Thyroid gland (tissue), 4 donors: ENCODE measurements at regions not wholly inside any gene's neighbourhood (a gene's known extent, or its start where the extent isn't known, plus 50 kb on each side); places are given as distances from the start of the nearest gene placed in this dataset.

ENCODE experiments used
- DNase-seq, 2 donors: peaks; one replicate each; pipeline ENCODE4 v3.0.0-alpha.2; 2019
- H3K27ac ChIP-seq, 3 donors: fragments of 200-600 bp; sonication (generic); 1 replicate in 2 of 3; 2 replicates in 1 of 3; pipeline ENCODE4 v1.5.1; 2016 to 2019; ENCODE audit warnings: mild to moderate bottlenecking in 1 of 3, moderate library complexity in 1 of 3
- H3K27me3 ChIP-seq: fragments of 200-600 bp; sonication (generic); one replicate; pipeline ENCODE4 v1.5.1; 2019
- H3K36me3 ChIP-seq, 2 donors: fragments of 200-600 bp; sonication (generic); one replicate each; pipeline ENCODE4 v1.5.1; 2016 to 2019
- H3K4me1 ChIP-seq, 2 donors: fragments of 200-600 bp; sonication (generic); one replicate each; pipeline ENCODE4 v1.5.1; 2017 to 2019
- H3K4me3 ChIP-seq, 3 donors: fragments of 200-600 bp; sonication (generic); replicated peaks in 1 of 3; 1 replicate in 2 of 3; 2 replicates in 1 of 3; pipeline ENCODE4 v1.5.1; 2016; ENCODE audit warnings: mild to moderate bottlenecking in 1 of 3
- H3K9me3 ChIP-seq: fragments of 200-600 bp; sonication (generic); one replicate; pipeline ENCODE4 v1.5.1; 2017
- POLR2A ChIP-seq, 2 donors: fragments of 450-650 bp; IDR thresholded peaks; one replicate each; pipeline ENCODE4 v1.6.1; 2017; ENCODE audit warnings: antibody characterized with exemption in 2 of 2, mild to moderate bottlenecking in 2 of 2, moderate library complexity in 1 of 2
- WGBS, 2 donors: methylation state at CpG; one replicate each; pipeline ENCODE4 v1.1.5; 2017; 5-methylcytosine and 5-hydroxymethylcytosine counted together
- intact Hi-C: fragments of 100-400 bp; cut with DNase I; formaldehyde crosslinking; loops from one replicate; pipeline ENCODE4 v1.15.1; 2023
- TF ChIP-seq, protein P1 (sequence below), 6 experiments: fragments of 200-600 bp in 3 of 6; fragments of 450-650 bp in 3 of 6; sonication (generic) in 3 of 6; IDR thresholded peaks; one replicate each; pipeline ENCODE4 v1.5.1; 2016 to 2019; ENCODE audit warnings: antibody characterized with exemption in 6 of 6, mild to moderate bottlenecking in 2 of 6, inconsistent platforms in 1 of 6, moderate library complexity in 1 of 6

DNA sequence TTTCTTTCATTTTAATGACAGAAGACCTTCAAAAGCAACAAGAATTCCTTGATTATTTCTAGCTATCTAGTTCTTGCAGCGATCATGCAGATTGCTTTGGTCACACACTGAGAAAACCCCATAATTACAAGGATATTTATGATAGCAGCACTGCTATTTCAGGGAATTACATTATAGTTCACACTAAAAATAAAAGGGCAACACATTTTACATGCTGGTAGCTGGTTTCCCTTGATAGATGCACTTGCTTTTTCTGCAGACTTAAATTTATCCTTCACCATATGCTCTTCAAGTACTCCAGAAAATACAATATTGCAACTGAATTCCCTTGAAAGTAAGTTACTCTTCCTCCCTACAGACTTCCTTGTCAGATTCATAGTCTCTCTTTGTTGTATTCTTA, 751.1 kb downstream of the CCDC85A start:
- no peak for DNase-seq
- Histone ChIP-seq H3K27me3 (no peaks in the 10 kb centered on the region), H3K9me3 (no peaks in the 10 kb centered on the region), H3K36me3 (no peaks in the 10 kb centered on the region), H3K4me3 (no peak overlapping the region), H3K4me1 (no peaks in the 10 kb centered on the region), H3K27ac (no peak overlapping the region)
- TF ChIP-seq, protein P1, sequence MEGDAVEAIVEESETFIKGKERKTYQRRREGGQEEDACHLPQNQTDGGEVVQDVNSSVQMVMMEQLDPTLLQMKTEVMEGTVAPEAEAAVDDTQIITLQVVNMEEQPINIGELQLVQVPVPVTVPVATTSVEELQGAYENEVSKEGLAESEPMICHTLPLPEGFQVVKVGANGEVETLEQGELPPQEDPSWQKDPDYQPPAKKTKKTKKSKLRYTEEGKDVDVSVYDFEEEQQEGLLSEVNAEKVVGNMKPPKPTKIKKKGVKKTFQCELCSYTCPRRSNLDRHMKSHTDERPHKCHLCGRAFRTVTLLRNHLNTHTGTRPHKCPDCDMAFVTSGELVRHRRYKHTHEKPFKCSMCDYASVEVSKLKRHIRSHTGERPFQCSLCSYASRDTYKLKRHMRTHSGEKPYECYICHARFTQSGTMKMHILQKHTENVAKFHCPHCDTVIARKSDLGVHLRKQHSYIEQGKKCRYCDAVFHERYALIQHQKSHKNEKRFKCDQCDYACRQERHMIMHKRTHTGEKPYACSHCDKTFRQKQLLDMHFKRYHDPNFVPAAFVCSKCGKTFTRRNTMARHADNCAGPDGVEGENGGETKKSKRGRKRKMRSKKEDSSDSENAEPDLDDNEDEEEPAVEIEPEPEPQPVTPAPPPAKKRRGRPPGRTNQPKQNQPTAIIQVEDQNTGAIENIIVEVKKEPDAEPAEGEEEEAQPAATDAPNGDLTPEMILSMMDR (IDR thresholded peaks at IDR 0.05) = no peak
- no peak for TF ChIP-seq POLR2A (IDR thresholded peaks at IDR 0.05)
- intact Hi-C loops = no loop called here
- 84 to 89% methylated on average over 1 of the region's 1 CpG for WGBS, 2 donors

DNA sequence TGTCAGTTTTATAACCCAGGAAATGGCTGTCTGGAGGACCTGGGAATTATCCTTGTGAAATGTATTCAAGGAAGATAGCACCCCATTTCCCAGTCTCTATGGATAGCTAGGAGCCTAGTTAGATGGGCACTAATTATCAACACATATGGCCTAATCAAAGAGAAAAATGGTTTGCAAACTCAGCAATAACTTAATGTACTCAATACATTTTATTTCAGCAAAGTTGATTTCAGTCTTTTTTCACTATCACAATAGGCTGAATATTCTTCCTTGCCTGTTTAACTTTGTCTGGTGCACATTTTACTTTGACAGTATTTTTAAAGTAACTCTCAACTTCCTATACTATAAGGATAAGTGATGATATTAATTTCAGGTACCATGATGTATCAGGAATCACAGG, 756.3 kb downstream of the CCDC85A start:
- no peaks in the 10 kb centered on the region for H3K27me3 ChIP-seq
- no peaks in the 10 kb centered on the region for H3K36me3 ChIP-seq
- no peaks in the 10 kb centered on the region for H3K9me3 ChIP-seq
- no peaks in the 10 kb centered on the region for H3K4me1 ChIP-seq
- no peak overlapping the region for H3K27ac ChIP-seq
- no peak overlapping the region for H3K4me3 ChIP-seq
- DNase-seq = no peak
- no peak for TF ChIP-seq POLR2A (IDR thresholded peaks at IDR 0.05)
- TF ChIP-seq, protein P1 (IDR thresholded peaks at IDR 0.05) = no peak
- intact Hi-C loops = no loop called here

DNA sequence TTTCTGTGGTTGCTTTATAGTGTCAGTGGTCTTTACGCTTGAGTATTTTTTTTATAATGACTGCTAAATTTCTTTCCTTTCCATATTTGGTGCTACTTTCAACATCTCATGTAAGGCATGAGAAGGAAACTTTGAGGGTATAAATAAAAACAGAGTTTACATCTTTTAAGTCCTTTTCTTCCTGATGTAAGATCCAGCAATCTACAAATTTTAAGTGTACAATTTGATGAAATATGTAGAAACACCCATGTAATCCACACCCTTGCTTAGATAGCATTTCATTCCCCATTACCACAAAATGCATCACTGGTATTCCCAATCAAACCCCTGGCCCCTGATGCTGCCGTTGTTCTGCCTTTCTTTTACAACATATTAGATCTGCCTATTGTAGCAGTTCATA, 769.1 kb downstream of the CCDC85A start:
- DNase-seq = no peak
- no peaks in the 10 kb centered on the region for H3K9me3 ChIP-seq
- no peaks in the 10 kb centered on the region for H3K36me3 ChIP-seq
- TF ChIP-seq, protein P1 (IDR thresholded peaks at IDR 0.05) = no peak
- TF ChIP-seq POLR2A (IDR thresholded peaks at IDR 0.05) = no peak
- no peaks in the 10 kb centered on the region for H3K27me3 ChIP-seq
- 92% methylated on average over 2 of the region's 2 CpGs for WGBS, 2 donors
- H3K27ac ChIP-seq = no peak overlapping the region
- no peaks in the 10 kb centered on the region for H3K4me1 ChIP-seq
- no peak overlapping the region for H3K4me3 ChIP-seq
- intact Hi-C loops = no loop called here

DNA sequence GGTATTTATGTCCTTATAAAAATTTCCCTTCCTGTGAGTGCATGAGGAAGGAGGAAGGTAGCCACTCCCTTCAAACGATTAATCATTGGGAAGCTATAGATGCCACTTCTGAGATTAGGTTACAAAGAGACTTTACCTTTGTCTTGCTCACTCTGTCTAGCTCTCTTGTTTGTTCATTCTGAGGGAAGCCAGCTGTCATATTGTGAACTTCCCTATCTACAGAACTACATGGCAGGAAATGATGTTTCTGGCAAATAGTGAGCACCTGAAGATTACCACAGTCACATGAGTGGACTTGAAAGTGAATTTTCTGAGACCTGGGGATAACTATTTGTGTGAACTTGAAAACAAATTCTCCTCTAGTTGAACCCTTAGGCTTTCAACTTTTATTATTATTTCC, 776.8 kb downstream of the CCDC85A start:
- WGBS, 2 donors = 81 to 92% methylated on average over 1 of the region's 1 CpG
- H3K36me3 ChIP-seq = no peaks in the 10 kb centered on the region
- H3K27me3 ChIP-seq = no peaks in the 10 kb centered on the region
- no peak for DNase-seq
- no peaks in the 10 kb centered on the region for H3K9me3 ChIP-seq
- TF ChIP-seq, protein P1 (IDR thresholded peaks at IDR 0.05) = no peak
- H3K4me1 ChIP-seq = no peaks in the 10 kb centered on the region
- intact Hi-C loops = no loop called here
- no peak overlapping the region for H3K27ac ChIP-seq
- no peak overlapping the region for H3K4me3 ChIP-seq

DNA sequence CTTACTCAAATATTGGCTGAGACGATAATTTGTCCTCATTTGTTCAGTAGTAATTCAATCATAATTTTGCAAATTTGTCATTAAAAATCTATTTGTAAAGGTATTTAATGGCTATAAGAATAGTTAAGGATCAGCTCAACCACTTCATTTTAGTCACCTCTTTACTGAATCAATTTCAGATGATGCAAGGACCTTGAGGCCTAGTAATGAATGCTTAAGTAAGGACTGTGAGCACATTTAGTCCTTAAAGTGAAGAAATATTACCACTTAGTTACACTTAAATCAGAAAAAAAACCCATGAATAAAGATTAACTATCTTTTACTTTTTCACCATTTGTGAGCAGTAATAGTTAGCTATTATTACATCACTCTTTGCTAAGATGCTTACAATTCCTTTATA, 778.9 kb downstream of the CCDC85A start:
- H3K36me3 ChIP-seq = no peaks in the 10 kb centered on the region
- H3K27me3 ChIP-seq = no peaks in the 10 kb centered on the region
- TF ChIP-seq POLR2A (IDR thresholded peaks at IDR 0.05) = no peak
- TF ChIP-seq, protein P1 (IDR thresholded peaks at IDR 0.05) = no peak
- 95 to 96% methylated on average over 1 of the region's 1 CpG for WGBS, 2 donors
- intact Hi-C loops = no loop called here
- no peaks in the 10 kb centered on the region for H3K4me1 ChIP-seq
- no peak overlapping the region for H3K27ac ChIP-seq
- H3K4me3 ChIP-seq = no peak overlapping the region
- no peaks in the 10 kb centered on the region for H3K9me3 ChIP-seq
- DNase-seq = no peak
